Kidney epithelial cell (primary cell): ENCODE measurements at regions not wholly inside any gene's neighbourhood (a gene's known extent, or its start where the extent isn't known, plus 50 kb on each side); places are given as distances from the start of the nearest gene placed in this dataset.
"Not testable (repeated sequence)": the region's sequence is repeated elsewhere in the genome, so short reads cannot be mapped to it uniquely, and the experiment has no call there.

Experiments used
- DNase-seq: peaks from one replicate; pipeline ENCODE4 v3.0.0-alpha.2; 2010; ENCODE audit warnings: low read depth
- H3K27me3 ChIP-seq: 2 replicates; pipeline ENCODE4 v1.6.0; 2011; ENCODE audit warnings: low read length; ENCODE audit not compliant: control insufficient read depth, insufficient read depth
- H3K36me3 ChIP-seq: 2 replicates; pipeline ENCODE4 v1.5.1; 2011; ENCODE audit warnings: low read length; ENCODE audit not compliant: control insufficient read depth, insufficient read depth
- H3K4me3 ChIP-seq: 2 replicates; pipeline ENCODE4 v1.5.1; 2011; ENCODE audit warnings: low read depth, mild to moderate bottlenecking, control low read depth, low read length
- CTCF ChIP-seq: IDR thresholded peaks from 2 replicates; pipeline ENCODE4 v1.5.1; 2011; ENCODE audit warnings: mild to moderate bottlenecking, moderate library complexity, low read length, control low read depth, inconsistent platforms; ENCODE audit not compliant: insufficient read depth, poor library complexity, severe bottlenecking

- Histone ChIP-seq H3K36me3 (no peaks in the 10 kb centered on the region), H3K27me3 (no peaks in the 10 kb centered on the region), H3K4me3 (no peak overlapping the region)
- TF ChIP-seq CTCF, result no peak
- no peak for DNase-seq
Measured at GRCh38 chr6:77094821-77095220, 368.5 kb downstream of the HTR1B start.

GRCh38 chr6:77092971-77093370, 370.3 kb downstream of the HTR1B start:
- no peak for DNase-seq
- TF ChIP-seq CTCF, result no peak
- Histone ChIP-seq H3K36me3 (no peaks in the 10 kb centered on the region), H3K4me3 (no peak overlapping the region), H3K27me3 (no peaks in the 10 kb centered on the region)

GRCh38 chr6:77089776-77090175, 373.5 kb downstream of the HTR1B start:
- Histone ChIP-seq H3K4me3 (no peak overlapping the region), H3K36me3 (no peaks in the 10 kb centered on the region), H3K27me3 (no peaks in the 10 kb centered on the region)
- no peak for DNase-seq
- TF ChIP-seq CTCF, result no peak

- not testable (repeated sequence) for H3K4me3 ChIP-seq, H3K27me3 ChIP-seq
Measured at GRCh38 chr6:77087794-77088318, 375.4 kb downstream of the HTR1B start.

GRCh38 chr6:77074037-77074713, 389.1 kb downstream of the HTR1B start:
- no peak for DNase-seq
- TF ChIP-seq CTCF, result no peak
- no peaks in the 10 kb centered on the region for H3K27me3 ChIP-seq
- H3K4me3 ChIP-seq, result no peak overlapping the region
- no peaks in the 10 kb centered on the region for H3K36me3 ChIP-seq

More at GRCh38 chr6:77087794-77088318, 375.4 kb downstream of the HTR1B start:
- not testable (repeated sequence) for DNase-seq, H3K36me3 ChIP-seq

GRCh38 chr6:77073410-77073760, 389.9 kb downstream of the HTR1B start:
- TF ChIP-seq CTCF, result no peak
- no peak for DNase-seq
- Histone ChIP-seq H3K27me3 (no peaks in the 10 kb centered on the region), H3K36me3 (no peaks in the 10 kb centered on the region), H3K4me3 (no peak overlapping the region)
